SK-N-SH (cell line): ENCODE measurements at regions not wholly inside any gene's neighbourhood (a gene's known extent, or its start where the extent isn't known, plus 50 kb on each side); places are given as distances from the start of the nearest gene placed in this dataset.

ENCODE experiments used
- CHD2 ChIP-seq: fragments of 150-350 bp; IDR thresholded peaks from 2 replicates; pipeline ENCODE4 v1.6.1; 2018; ENCODE audit warnings: low read length; ENCODE audit not compliant: partially characterized antibody
- GATA2 ChIP-seq: sonication (generic); formaldehyde crosslinking; IDR thresholded peaks from 2 replicates; pipeline ENCODE4 v1.5.0; 2020; ENCODE audit warnings: mild to moderate bottlenecking, missing genetic modification reagents
- JUND ChIP-seq: IDR thresholded peaks from 2 replicates; pipeline ENCODE4 v1.4.0; 2012
- SIN3A ChIP-seq: IDR thresholded peaks from 2 replicates; pipeline ENCODE4 v1.6.1; 2012; ENCODE audit warnings: low read depth, mild to moderate bottlenecking, low read length, moderate library complexity, borderline replicate concordance
- SMC3 ChIP-seq: IDR thresholded peaks from 2 replicates; pipeline ENCODE4 v1.6.1; 2012; ENCODE audit warnings: low read depth, low read length, improper control_type of control experiment
- TF ChIP-seq, protein P1 (sequence below): fragments of 200-600 bp; sonication (generic); IDR thresholded peaks from 2 replicates; pipeline ENCODE4 v1.6.1; 2017; ENCODE audit warnings: antibody characterized with exemption, mild to moderate bottlenecking, moderate library complexity
- TF ChIP-seq, protein P2 (sequence below): fragments of 150-350 bp; IDR thresholded peaks from 2 replicates; pipeline ENCODE4 v1.6.1; 2017; ENCODE audit warnings: antibody characterized with exemption, low read length, low read depth, borderline replicate concordance

DNA sequence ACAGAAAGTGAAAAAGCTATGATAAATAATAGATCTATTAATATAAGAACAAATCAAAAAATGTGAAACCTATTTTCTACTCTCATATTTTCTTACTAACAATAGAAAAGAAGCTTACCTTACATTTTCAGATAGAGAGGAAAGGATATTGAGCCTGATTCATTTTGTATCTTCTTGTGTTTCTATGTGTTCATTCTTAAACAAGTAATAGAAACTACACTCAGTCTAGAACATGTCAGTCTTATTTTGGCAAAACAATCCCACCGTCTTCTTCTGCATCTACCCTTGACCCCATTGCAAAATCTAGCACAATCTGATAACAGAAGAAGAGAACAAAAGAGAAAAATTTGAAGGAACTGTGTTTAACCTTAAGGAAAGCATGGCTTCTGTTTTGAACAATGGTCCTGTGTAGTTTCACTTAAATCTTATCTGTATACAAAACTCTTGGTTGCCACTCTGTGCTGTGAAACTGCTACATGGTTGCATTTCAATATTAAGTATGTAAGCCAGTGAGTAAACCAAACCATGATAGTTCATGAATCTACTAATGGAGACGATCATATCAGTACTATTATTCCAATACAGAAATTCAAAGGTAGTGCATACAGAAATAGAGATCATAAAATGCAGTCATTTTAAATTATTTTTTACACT lies 69.5 kb upstream of the LGSN start:
- TF ChIP-seq JUND (no peak), GATA2 (no peak), SMC3 (no peak), CHD2 (no peak), SIN3A (no peak)
- TF ChIP-seq, protein P1, sequence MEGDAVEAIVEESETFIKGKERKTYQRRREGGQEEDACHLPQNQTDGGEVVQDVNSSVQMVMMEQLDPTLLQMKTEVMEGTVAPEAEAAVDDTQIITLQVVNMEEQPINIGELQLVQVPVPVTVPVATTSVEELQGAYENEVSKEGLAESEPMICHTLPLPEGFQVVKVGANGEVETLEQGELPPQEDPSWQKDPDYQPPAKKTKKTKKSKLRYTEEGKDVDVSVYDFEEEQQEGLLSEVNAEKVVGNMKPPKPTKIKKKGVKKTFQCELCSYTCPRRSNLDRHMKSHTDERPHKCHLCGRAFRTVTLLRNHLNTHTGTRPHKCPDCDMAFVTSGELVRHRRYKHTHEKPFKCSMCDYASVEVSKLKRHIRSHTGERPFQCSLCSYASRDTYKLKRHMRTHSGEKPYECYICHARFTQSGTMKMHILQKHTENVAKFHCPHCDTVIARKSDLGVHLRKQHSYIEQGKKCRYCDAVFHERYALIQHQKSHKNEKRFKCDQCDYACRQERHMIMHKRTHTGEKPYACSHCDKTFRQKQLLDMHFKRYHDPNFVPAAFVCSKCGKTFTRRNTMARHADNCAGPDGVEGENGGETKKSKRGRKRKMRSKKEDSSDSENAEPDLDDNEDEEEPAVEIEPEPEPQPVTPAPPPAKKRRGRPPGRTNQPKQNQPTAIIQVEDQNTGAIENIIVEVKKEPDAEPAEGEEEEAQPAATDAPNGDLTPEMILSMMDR: no peak
- TF ChIP-seq, protein P2, sequence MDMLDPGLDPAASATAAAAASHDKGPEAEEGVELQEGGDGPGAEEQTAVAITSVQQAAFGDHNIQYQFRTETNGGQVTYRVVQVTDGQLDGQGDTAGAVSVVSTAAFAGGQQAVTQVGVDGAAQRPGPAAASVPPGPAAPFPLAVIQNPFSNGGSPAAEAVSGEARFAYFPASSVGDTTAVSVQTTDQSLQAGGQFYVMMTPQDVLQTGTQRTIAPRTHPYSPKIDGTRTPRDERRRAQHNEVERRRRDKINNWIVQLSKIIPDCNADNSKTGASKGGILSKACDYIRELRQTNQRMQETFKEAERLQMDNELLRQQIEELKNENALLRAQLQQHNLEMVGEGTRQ: no peak
